ENCODE measurements at regions not wholly inside any gene's neighbourhood (a gene's known extent, or its start where the extent isn't known, plus 50 kb on each side); places are given as distances from the start of the nearest gene placed in this dataset.

DNA sequence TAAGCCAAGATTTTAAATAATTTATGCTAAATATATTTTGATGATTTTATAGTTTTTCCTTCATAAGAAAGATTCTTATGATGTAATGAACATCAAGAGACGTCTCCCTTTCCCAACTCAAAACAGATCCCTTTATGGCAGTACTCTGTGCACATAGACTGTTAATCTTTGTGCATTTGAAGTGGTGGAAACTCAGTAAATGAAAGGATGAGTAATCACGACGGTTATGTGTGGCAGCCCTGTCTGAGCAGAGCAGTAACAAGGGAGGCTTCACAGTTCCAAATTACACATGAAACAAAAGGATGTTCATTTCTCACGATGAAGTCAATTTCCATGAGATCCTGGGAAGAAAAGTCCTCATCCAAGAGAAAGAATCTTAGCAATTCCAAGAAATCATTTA lies 498.1 kb downstream of the KLF5 start:
- DNase-seq (ENCODE audit: low read depth): peak; percentile 30
- TF ChIP-seq, protein P1, sequence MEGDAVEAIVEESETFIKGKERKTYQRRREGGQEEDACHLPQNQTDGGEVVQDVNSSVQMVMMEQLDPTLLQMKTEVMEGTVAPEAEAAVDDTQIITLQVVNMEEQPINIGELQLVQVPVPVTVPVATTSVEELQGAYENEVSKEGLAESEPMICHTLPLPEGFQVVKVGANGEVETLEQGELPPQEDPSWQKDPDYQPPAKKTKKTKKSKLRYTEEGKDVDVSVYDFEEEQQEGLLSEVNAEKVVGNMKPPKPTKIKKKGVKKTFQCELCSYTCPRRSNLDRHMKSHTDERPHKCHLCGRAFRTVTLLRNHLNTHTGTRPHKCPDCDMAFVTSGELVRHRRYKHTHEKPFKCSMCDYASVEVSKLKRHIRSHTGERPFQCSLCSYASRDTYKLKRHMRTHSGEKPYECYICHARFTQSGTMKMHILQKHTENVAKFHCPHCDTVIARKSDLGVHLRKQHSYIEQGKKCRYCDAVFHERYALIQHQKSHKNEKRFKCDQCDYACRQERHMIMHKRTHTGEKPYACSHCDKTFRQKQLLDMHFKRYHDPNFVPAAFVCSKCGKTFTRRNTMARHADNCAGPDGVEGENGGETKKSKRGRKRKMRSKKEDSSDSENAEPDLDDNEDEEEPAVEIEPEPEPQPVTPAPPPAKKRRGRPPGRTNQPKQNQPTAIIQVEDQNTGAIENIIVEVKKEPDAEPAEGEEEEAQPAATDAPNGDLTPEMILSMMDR (IDR thresholded peaks at IDR 0.05; ENCODE audit: insufficient read depth, low read depth, low read length, missing control alignments): no peak
- H3K4me3 ChIP-seq (ENCODE audit: low read length): no peak overlapping the region

DNA sequence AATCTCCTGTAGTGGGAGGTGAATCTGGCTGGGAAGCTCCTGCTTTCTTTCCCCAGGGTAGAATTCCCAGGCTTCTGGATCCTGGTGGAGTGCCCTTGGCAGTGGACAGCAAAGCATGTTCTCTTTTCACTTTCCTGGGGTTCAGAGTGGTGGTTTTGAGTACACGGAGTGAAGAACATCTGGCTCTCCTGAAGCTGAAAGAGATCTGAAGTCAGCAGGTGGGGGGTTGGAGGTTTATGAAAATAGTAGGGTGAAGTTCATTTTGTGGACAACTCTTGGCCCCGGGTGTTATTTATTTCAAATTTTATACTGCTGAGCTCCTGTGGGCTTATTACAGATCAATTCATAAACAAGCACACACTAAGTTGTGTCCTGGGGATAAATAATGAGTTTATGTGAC lies 497.3 kb downstream of the KLF5 start:
- TF ChIP-seq, protein P1 (IDR thresholded peaks at IDR 0.05; ENCODE audit: insufficient read depth, low read depth, low read length, missing control alignments): no peak
- no peak for DNase-seq (ENCODE audit: low read depth)
- H3K4me3 ChIP-seq (ENCODE audit: low read length): no peak overlapping the region

DNA sequence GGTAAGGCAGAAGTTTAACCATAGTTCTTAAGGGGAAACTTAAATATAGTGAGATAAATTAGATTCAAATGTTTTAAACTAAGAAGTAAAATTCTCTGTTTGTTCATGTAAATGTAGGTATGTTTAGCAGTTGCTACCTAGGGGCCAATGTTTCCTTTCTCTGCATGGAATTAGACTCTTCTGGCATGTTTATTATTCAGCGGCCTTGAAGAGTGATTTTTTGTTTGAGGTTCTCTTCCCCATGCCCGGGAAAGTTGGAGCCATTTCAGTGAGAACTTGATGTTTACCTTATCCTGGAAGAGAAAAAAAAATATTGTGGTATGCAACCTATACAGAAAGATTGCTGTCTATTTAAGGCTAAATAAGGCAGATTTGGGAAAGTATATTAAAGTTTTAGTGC lies 492.9 kb downstream of the KLF5 start:
- TF ChIP-seq, protein P1 (IDR thresholded peaks at IDR 0.05; ENCODE audit: insufficient read depth, low read depth, low read length, missing control alignments): no peak
- DNase-seq (ENCODE audit: low read depth): no peak
- no peak overlapping the region for H3K4me3 ChIP-seq (ENCODE audit: low read length)

DNA sequence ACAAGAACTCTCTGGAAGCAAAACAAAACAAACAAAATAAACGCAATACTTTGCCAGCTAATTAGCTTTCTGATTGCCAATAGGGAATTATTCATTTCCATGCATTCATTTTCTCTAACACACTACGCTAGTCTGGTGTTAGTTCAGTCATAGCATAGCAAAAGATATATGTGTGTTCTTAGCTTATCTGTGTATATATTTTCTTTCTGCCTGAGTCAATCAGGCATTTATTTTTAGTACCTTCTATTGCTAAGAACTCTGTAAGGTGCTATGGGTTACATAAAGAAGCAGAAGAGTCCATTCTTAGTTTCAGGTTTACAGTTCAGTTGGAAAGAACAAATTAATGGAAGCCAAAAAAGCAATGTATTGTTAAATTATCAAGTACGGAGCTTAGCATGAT lies 490.9 kb downstream of the KLF5 start:
- no peak overlapping the region for H3K4me3 ChIP-seq (ENCODE audit: low read length)
- TF ChIP-seq, protein P1 (IDR thresholded peaks at IDR 0.05; ENCODE audit: insufficient read depth, low read depth, low read length, missing control alignments): no peak
- DNase-seq (ENCODE audit: low read depth): no peak

DNA sequence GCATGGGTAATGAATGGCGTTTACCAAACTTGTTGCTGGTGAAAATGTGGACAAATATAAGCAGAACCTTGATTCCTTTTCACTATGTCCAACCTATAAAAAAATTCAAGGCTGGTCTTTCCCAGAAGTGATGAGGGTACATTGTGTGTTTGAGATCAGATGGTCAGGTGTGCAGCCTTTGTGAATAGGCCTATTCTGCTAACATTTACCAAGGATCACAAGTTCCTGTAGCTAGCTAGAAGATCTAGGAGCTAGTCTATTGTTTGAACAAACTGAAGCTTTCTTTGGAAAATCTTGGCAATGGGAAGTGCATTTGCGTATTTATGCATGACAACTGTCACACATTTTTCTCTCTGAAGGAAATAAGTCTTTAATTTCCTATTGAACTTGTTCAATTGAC lies 489.6 kb downstream of the KLF5 start:
- no peak overlapping the region for H3K4me3 ChIP-seq (ENCODE audit: low read length)
- TF ChIP-seq, protein P1 (IDR thresholded peaks at IDR 0.05; ENCODE audit: insufficient read depth, low read depth, low read length, missing control alignments): no peak
- DNase-seq (ENCODE audit: low read depth): no peak

DNA sequence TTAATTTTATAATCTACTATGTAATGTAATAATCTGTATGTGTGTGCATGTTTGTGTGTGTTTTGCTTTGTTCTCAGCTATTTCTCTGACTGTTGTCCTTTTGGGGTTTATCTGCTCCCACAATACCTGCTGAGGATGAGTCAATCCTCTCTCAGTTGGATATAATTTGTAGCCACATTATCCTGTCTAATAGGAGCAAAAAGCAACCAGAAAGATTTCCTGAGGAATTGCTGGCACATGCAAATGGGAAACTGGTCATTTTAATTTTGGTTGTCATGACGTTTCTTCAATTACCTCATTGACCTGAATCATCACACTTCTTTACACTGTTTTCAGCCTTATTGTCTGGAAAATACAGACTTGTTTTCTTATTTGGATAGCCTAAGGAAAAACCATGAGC lies 488.4 kb downstream of the KLF5 start:
- no peak overlapping the region for H3K4me3 ChIP-seq (ENCODE audit: low read length)
- DNase-seq (ENCODE audit: low read depth): peak; percentile 53
- TF ChIP-seq, protein P1 (IDR thresholded peaks at IDR 0.05; ENCODE audit: insufficient read depth, low read depth, low read length, missing control alignments): no peak

DNA sequence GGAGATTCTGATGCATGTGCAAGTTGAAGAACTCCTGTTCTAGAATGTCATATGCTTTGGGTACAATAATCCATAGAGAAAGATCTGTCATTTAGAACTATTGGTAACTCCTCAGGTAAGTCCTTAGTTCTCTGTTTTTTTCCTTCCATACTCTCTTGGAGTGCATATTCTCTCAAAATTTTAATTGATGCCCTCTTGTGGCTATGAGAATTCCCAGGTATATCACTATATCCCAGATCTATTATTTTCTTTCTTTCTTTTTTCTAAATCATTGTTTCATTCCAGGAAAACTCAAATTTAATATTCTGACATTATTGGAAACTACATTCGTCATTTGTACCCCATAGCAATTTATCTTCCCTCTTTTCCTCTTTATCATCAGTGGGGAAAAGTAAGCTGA lies 485.4 kb downstream of the KLF5 start:
- TF ChIP-seq, protein P1 (IDR thresholded peaks at IDR 0.05; ENCODE audit: insufficient read depth, low read depth, low read length, missing control alignments): peak; percentile 8
- no peak overlapping the region for H3K4me3 ChIP-seq (ENCODE audit: low read length)
- peak; percentile 19 for DNase-seq (ENCODE audit: low read depth)
